ENCODE measurements at regions not wholly inside any gene's neighbourhood (a gene's known extent, or its start where the extent isn't known, plus 50 kb on each side); places are given as distances from the start of the nearest gene placed in this dataset.

DNA sequence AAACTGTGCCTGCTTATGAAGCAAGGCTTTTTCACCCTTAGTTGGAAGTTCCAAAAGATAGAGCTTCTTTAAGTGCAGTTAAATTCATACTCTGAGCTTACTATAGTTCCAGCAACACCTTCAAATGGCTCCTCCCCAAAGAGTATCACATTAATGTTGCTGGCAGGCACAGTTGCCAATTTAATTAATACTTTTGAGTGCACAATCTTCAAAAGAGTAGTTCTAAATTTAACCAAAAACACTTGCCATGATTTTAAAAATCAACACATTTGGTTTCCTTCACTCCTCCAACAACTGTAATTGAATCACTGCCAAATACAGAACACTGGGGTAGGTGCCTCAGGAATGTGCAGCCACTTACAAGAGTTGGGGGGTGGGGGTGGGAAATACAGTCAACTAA lies 150.6 kb upstream of the UBE2E3 start:
- ChIA-PET RAD21 (ENCODE audit: low non-redundant PET in 1 of 2, low total read pairs in 2 of 2, uncharacterized antibody in 2 of 2, unreplicated experiment in 2 of 2) (no interaction called here), CTCF (no interaction called here), POLR2A (no interaction called here)
- Histone ChIP-seq H3K79me2 (ENCODE audit: insufficient read depth, low read length) (no peaks in the 10 kb centered on the region), H3K9me3 (ENCODE audit: control insufficient read depth in 1 of 2, insufficient read depth in 1 of 2, low read depth in 1 of 2, low read length in 2 of 2) (no peaks in the 10 kb centered on the region), H3K9ac (ENCODE audit: low read length) (no peak overlapping the region), H2AFZ (ENCODE audit: low read depth, low read length, poor library complexity, severe bottlenecking) (peak overlapping the region; percentile 9), H3K27ac (ENCODE audit: low read depth, low read length) (no peak overlapping the region), H3K27me3 (ENCODE audit: insufficient read depth, low read length) (no peaks in the 10 kb centered on the region), H3K36me3 (ENCODE audit: control insufficient read depth in 1 of 2, insufficient read depth in 2 of 2, low read length in 2 of 2) (no peaks in the 10 kb centered on the region), H4K20me1 (ENCODE audit: insufficient read depth) (no peaks in the 10 kb centered on the region), H3K4me3 (replicated peaks in 1 of 2; ENCODE audit: low read depth in 1 of 2, low read length in 2 of 2) (no peak overlapping the region), H3K9me2 (ENCODE audit: insufficient read depth) (no peaks in the 10 kb centered on the region), H3K4me1 (ENCODE audit: control insufficient read depth in 1 of 2, insufficient read depth in 2 of 2, low read length in 2 of 2) (peaks cover 4 to 13% of the 10 kb centered on the region in 2 experiments; a peak in 3 of 4 replicates), H3K4me2 (ENCODE audit: low read length) (peak overlapping the region; percentile 33)
- DNase-seq (ENCODE audit: low read depth, low spot score) (no peak), ATAC-seq (no peak)
- BruUV-seq (replicated peaks): no TSS peak
- no peak for TF ChIP-seq SRF (IDR thresholded peaks at IDR 0.05; ENCODE audit: low read depth)
- TF ChIP-seq RAD21 (IDR thresholded peaks at IDR 0.05; ENCODE audit: low read depth): no peak
- intact Hi-C loops (cut with micrococcal nuclease): no loop called here

DNA sequence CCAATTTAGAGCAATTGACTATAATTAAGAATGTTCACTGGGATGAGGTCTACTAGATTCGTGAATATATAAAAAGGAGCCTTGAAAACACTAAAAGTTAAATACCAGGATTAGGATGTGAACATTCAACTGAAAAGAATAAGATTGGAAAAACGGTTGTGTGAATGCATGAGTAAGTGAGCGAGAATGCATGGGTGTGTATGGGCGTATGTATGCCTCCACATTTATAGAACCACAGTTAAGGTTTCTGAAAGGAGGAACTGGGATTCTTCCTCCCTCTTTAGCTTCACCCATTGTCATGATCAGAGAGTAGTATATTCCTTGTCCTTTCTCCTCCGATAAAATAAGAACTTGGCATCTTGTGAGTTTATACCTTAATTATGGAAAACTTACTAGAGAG lies 151.1 kb upstream of the UBE2E3 start:
- ChIA-PET CTCF (no interaction called here), RAD21 (ENCODE audit: low non-redundant PET in 1 of 2, low total read pairs in 2 of 2, uncharacterized antibody in 2 of 2, unreplicated experiment in 2 of 2) (no interaction called here), POLR2A (no interaction called here)
- peaks cover 4 to 13% of the 10 kb centered on the region in 2 experiments; a peak in 3 of 4 replicates for H3K4me1 ChIP-seq (ENCODE audit: control insufficient read depth in 1 of 2, insufficient read depth in 2 of 2, low read length in 2 of 2)
- H3K27ac ChIP-seq (ENCODE audit: low read depth, low read length): no peak overlapping the region
- BruUV-seq (replicated peaks): no TSS peak
- DNase-seq (ENCODE audit: low read depth, low spot score) (no peak), ATAC-seq (0 out of 2 replicates have a peak, but pooled peaks have one; percentile 34)
- no peak overlapping the region for H3K4me3 ChIP-seq (replicated peaks in 1 of 2; ENCODE audit: low read depth in 1 of 2, low read length in 2 of 2)
- no peaks in the 10 kb centered on the region for H3K36me3 ChIP-seq (ENCODE audit: control insufficient read depth in 1 of 2, insufficient read depth in 2 of 2, low read length in 2 of 2)
- H3K79me2 ChIP-seq (ENCODE audit: insufficient read depth, low read length): no peaks in the 10 kb centered on the region
- no peaks in the 10 kb centered on the region for H4K20me1 ChIP-seq (ENCODE audit: insufficient read depth)
- no peak overlapping the region for H3K9ac ChIP-seq (ENCODE audit: low read length)
- H2AFZ ChIP-seq (ENCODE audit: low read depth, low read length, poor library complexity, severe bottlenecking): peak overlapping the region; percentile 9
- peak overlapping the region; percentile 33 for H3K4me2 ChIP-seq (ENCODE audit: low read length)
- H3K27me3 ChIP-seq (ENCODE audit: insufficient read depth, low read length): no peaks in the 10 kb centered on the region
- H3K9me2 ChIP-seq (ENCODE audit: insufficient read depth): no peaks in the 10 kb centered on the region
- intact Hi-C loops (cut with micrococcal nuclease): no loop called here
- no peaks in the 10 kb centered on the region for H3K9me3 ChIP-seq (ENCODE audit: control insufficient read depth in 1 of 2, insufficient read depth in 1 of 2, low read depth in 1 of 2, low read length in 2 of 2)
- TF ChIP-seq ELF1 (IDR thresholded peaks at IDR 0.05; ENCODE audit: borderline replicate concordance, low read depth) (no peak), SRF (IDR thresholded peaks at IDR 0.05; ENCODE audit: low read depth) (no peak), YY1 (IDR thresholded peaks at IDR 0.05; ENCODE audit: extremely low read depth, insufficient replicate concordance, low read depth, low read length) (no peak), CBX3 (IDR thresholded peaks at IDR 0.05; ENCODE audit: low read depth) (no peak), FOSL1 (IDR thresholded peaks at IDR 0.05; ENCODE audit: low read depth) (no peak), CEBPB (IDR thresholded peaks at IDR 0.05; ENCODE audit: low read depth) (no peak), EZH2 (IDR thresholded peaks at IDR 0.05) (no peak), TCF7L2 (IDR thresholded peaks at IDR 0.05; ENCODE audit: borderline replicate concordance, extremely low read depth, insufficient read depth, insufficient read length) (no peak)
- TF ChIP-seq, protein P1, sequence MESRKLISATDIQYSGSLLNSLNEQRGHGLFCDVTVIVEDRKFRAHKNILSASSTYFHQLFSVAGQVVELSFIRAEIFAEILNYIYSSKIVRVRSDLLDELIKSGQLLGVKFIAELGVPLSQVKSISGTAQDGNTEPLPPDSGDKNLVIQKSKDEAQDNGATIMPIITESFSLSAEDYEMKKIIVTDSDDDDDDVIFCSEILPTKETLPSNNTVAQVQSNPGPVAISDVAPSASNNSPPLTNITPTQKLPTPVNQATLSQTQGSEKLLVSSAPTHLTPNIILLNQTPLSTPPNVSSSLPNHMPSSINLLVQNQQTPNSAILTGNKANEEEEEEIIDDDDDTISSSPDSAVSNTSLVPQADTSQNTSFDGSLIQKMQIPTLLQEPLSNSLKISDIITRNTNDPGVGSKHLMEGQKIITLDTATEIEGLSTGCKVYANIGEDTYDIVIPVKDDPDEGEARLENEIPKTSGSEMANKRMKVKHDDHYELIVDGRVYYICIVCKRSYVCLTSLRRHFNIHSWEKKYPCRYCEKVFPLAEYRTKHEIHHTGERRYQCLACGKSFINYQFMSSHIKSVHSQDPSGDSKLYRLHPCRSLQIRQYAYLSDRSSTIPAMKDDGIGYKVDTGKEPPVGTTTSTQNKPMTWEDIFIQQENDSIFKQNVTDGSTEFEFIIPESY (IDR thresholded peaks at IDR 0.05; ENCODE audit: extremely low read depth, insufficient replicate concordance, low read length): no peak
- TF ChIP-seq, protein P2, sequence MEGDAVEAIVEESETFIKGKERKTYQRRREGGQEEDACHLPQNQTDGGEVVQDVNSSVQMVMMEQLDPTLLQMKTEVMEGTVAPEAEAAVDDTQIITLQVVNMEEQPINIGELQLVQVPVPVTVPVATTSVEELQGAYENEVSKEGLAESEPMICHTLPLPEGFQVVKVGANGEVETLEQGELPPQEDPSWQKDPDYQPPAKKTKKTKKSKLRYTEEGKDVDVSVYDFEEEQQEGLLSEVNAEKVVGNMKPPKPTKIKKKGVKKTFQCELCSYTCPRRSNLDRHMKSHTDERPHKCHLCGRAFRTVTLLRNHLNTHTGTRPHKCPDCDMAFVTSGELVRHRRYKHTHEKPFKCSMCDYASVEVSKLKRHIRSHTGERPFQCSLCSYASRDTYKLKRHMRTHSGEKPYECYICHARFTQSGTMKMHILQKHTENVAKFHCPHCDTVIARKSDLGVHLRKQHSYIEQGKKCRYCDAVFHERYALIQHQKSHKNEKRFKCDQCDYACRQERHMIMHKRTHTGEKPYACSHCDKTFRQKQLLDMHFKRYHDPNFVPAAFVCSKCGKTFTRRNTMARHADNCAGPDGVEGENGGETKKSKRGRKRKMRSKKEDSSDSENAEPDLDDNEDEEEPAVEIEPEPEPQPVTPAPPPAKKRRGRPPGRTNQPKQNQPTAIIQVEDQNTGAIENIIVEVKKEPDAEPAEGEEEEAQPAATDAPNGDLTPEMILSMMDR (IDR thresholded peaks at IDR 0.05 in 2 of 3, conservative IDR thresholded peaks at IDR 0.05 in 1 of 3; ENCODE audit: borderline replicate concordance in 1 of 3, insufficient read depth in 1 of 3, low read depth in 2 of 3, low read length in 2 of 3): no peak
- TF ChIP-seq, protein P3, sequence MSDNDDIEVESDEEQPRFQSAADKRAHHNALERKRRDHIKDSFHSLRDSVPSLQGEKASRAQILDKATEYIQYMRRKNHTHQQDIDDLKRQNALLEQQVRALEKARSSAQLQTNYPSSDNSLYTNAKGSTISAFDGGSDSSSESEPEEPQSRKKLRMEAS (IDR thresholded peaks at IDR 0.05): no peak
- TF ChIP-seq, protein P4, sequence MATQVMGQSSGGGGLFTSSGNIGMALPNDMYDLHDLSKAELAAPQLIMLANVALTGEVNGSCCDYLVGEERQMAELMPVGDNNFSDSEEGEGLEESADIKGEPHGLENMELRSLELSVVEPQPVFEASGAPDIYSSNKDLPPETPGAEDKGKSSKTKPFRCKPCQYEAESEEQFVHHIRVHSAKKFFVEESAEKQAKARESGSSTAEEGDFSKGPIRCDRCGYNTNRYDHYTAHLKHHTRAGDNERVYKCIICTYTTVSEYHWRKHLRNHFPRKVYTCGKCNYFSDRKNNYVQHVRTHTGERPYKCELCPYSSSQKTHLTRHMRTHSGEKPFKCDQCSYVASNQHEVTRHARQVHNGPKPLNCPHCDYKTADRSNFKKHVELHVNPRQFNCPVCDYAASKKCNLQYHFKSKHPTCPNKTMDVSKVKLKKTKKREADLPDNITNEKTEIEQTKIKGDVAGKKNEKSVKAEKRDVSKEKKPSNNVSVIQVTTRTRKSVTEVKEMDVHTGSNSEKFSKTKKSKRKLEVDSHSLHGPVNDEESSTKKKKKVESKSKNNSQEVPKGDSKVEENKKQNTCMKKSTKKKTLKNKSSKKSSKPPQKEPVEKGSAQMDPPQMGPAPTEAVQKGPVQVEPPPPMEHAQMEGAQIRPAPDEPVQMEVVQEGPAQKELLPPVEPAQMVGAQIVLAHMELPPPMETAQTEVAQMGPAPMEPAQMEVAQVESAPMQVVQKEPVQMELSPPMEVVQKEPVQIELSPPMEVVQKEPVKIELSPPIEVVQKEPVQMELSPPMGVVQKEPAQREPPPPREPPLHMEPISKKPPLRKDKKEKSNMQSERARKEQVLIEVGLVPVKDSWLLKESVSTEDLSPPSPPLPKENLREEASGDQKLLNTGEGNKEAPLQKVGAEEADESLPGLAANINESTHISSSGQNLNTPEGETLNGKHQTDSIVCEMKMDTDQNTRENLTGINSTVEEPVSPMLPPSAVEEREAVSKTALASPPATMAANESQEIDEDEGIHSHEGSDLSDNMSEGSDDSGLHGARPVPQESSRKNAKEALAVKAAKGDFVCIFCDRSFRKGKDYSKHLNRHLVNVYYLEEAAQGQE (IDR thresholded peaks at IDR 0.05; ENCODE audit: low read depth): no peak
